DOHH2 (cell line): ENCODE measurements at regions not wholly inside any gene's neighbourhood (a gene's known extent, or its start where the extent isn't known, plus 50 kb on each side); places are given as distances from the start of the nearest gene placed in this dataset.
"Not testable (repeated sequence)": the region's sequence is repeated elsewhere in the genome, so short reads cannot be mapped to it uniquely, and the experiment has no call there.

Experiments
- H3F3A ChIP-seq: fragments of 200-600 bp; sonication (generic), shearing (Covaris generic); 2 replicates; pipeline ENCODE4 v1.6.0; 2016; ENCODE audit warnings: antibody characterized with exemption, mild to moderate bottlenecking; ENCODE audit not compliant: control insufficient read depth, insufficient read depth
- H3K27ac ChIP-seq: fragments of 200-600 bp; sonication (generic); 2 replicates; pipeline ENCODE4 v1.5.1; 2014; ENCODE audit warnings: low read depth, mild to moderate bottlenecking, low read length, moderate library complexity
- H3K27me3 ChIP-seq: fragments of 200-600 bp; sonication (generic); 2 replicates; pipeline ENCODE4 v1.6.1; 2014; ENCODE audit warnings: mild to moderate bottlenecking, low read length, mixed read lengths; ENCODE audit not compliant: control insufficient read depth
- H3K36me3 ChIP-seq: fragments of 200-600 bp; sonication (generic); 2 replicates; pipeline ENCODE4 v1.6.1; 2014; ENCODE audit warnings: mild to moderate bottlenecking, low read length, moderate library complexity, mixed read lengths; ENCODE audit not compliant: control insufficient read depth
- H3K4me1 ChIP-seq: fragments of 200-600 bp; sonication (generic); 2 replicates; pipeline ENCODE4 v1.6.1; 2014; ENCODE audit warnings: mild to moderate bottlenecking, low read length, mixed read lengths; ENCODE audit not compliant: control insufficient read depth
- H3K4me2 ChIP-seq: fragments of 200-600 bp; sonication (generic); 2 replicates; pipeline ENCODE4 v1.6.0; 2014; ENCODE audit warnings: mild to moderate bottlenecking, low read length, moderate library complexity
- H3K4me3 ChIP-seq: fragments of 200-600 bp; sonication (generic); 2 replicates; pipeline ENCODE4 v1.5.1; 2014; ENCODE audit warnings: mild to moderate bottlenecking, low read length, mixed read lengths
- H3K79me2 ChIP-seq: fragments of 200-600 bp; sonication (generic); 2 replicates; pipeline ENCODE4 v1.6.1; 2014; ENCODE audit warnings: mild to moderate bottlenecking, low read length, mixed read lengths; ENCODE audit not compliant: control insufficient read depth
- H3K9me2 ChIP-seq: fragments of 200-600 bp; sonication (generic); replicated peaks from 2 replicates; pipeline ENCODE4 v1.6.1; 2014; ENCODE audit warnings: mild to moderate bottlenecking, low read length, mixed read lengths; ENCODE audit not compliant: control insufficient read depth
- H3K9me3 ChIP-seq: fragments of 200-600 bp; sonication (generic); 2 replicates; pipeline ENCODE4 v1.6.1; 2014; ENCODE audit warnings: antibody characterized with exemption, low read length, mixed read lengths; ENCODE audit not compliant: control insufficient read depth, insufficient read depth
- H4K20me1 ChIP-seq: fragments of 200-600 bp; sonication (generic); 2 replicates; pipeline ENCODE4 v1.6.0; 2014; ENCODE audit warnings: low read depth, mild to moderate bottlenecking, antibody characterized with exemption, low read length, moderate library complexity; ENCODE audit not compliant: control insufficient read depth, insufficient read depth
- EZH2phosphoT487 ChIP-seq: fragments of 200-600 bp; sonication (generic); IDR thresholded peaks from 2 replicates; pipeline ENCODE4 v1.6.1; 2017; ENCODE audit warnings: borderline replicate concordance, mild to moderate bottlenecking, antibody characterized with exemption, low read length, moderate library complexity, mixed read lengths
- TF ChIP-seq, protein P1 (sequence below): fragments of 200-600 bp; sonication (generic); IDR thresholded peaks from one replicate; pipeline ENCODE4 v1.5.1; 2014; ENCODE audit warnings: antibody characterized with exemption, mild to moderate bottlenecking, low read depth, low read length; ENCODE audit not compliant: poor library complexity, severe bottlenecking

- no peaks in the 10 kb centered on the region for H3K4me1 ChIP-seq
- TF ChIP-seq, protein P1, sequence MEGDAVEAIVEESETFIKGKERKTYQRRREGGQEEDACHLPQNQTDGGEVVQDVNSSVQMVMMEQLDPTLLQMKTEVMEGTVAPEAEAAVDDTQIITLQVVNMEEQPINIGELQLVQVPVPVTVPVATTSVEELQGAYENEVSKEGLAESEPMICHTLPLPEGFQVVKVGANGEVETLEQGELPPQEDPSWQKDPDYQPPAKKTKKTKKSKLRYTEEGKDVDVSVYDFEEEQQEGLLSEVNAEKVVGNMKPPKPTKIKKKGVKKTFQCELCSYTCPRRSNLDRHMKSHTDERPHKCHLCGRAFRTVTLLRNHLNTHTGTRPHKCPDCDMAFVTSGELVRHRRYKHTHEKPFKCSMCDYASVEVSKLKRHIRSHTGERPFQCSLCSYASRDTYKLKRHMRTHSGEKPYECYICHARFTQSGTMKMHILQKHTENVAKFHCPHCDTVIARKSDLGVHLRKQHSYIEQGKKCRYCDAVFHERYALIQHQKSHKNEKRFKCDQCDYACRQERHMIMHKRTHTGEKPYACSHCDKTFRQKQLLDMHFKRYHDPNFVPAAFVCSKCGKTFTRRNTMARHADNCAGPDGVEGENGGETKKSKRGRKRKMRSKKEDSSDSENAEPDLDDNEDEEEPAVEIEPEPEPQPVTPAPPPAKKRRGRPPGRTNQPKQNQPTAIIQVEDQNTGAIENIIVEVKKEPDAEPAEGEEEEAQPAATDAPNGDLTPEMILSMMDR = no peak
- no peak for TF ChIP-seq EZH2phosphoT487
- no peaks in the 10 kb centered on the region for H4K20me1 ChIP-seq
- no peaks in the 10 kb centered on the region for H3F3A ChIP-seq
- no peaks in the 10 kb centered on the region for H3K9me3 ChIP-seq
- H3K4me2 ChIP-seq = no peak overlapping the region
- H3K4me3 ChIP-seq = no peak overlapping the region
- no peaks in the 10 kb centered on the region for H3K27me3 ChIP-seq
- H3K9me2 ChIP-seq = no peaks in the 10 kb centered on the region
- H3K36me3 ChIP-seq = no peaks in the 10 kb centered on the region
- H3K79me2 ChIP-seq = no peaks in the 10 kb centered on the region
- H3K27ac ChIP-seq = no peak overlapping the region
Measured at GRCh38 chr4:64747919-64748715, 338.9 kb upstream of the TECRL start.

DNA sequence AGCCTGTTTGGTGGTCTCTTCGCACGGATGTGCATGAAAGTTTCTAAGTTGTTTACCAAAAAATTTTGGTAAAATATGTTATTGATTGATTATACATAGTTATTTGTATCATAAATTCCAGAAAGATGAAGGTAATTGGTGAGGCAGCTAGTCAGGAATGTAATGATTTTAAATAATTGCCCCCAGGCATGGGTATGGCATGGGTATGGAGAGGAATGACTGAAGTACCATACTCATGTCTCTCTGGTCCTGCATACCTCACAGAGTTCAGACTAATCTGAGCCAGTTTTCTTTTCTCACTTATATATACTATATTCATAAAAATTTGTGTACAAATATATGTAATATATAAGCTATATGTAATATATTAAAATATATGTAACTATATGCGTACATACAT lies 329.0 kb upstream of the TECRL start:
- H3K9me3 ChIP-seq = no peaks in the 10 kb centered on the region
- no peak overlapping the region for H3K4me2 ChIP-seq
- H3K36me3 ChIP-seq = no peaks in the 10 kb centered on the region
- H3K4me1 ChIP-seq = no peaks in the 10 kb centered on the region
- H3K27ac ChIP-seq = no peak overlapping the region
- no peak overlapping the region for H3K4me3 ChIP-seq
- no peaks in the 10 kb centered on the region for H4K20me1 ChIP-seq
- H3K9me2 ChIP-seq = no peaks in the 10 kb centered on the region
- no peaks in the 10 kb centered on the region for H3K79me2 ChIP-seq
- no peaks in the 10 kb centered on the region for H3K27me3 ChIP-seq
- no peaks in the 10 kb centered on the region for H3F3A ChIP-seq
- no peak for TF ChIP-seq EZH2phosphoT487
- TF ChIP-seq, protein P1 = no peak

- H3K79me2 ChIP-seq, H3K27me3 ChIP-seq, H3K9me2 ChIP-seq, H3K4me3 ChIP-seq, H4K20me1 ChIP-seq, H3K4me2 ChIP-seq, H3K36me3 ChIP-seq, H3F3A ChIP-seq, H3K27ac ChIP-seq, H3K9me3 ChIP-seq, H3K4me1 ChIP-seq: not testable (repeated sequence)
Measured at GRCh38 chr4:64737854-64738138, 328.5 kb upstream of the TECRL start.

DNA sequence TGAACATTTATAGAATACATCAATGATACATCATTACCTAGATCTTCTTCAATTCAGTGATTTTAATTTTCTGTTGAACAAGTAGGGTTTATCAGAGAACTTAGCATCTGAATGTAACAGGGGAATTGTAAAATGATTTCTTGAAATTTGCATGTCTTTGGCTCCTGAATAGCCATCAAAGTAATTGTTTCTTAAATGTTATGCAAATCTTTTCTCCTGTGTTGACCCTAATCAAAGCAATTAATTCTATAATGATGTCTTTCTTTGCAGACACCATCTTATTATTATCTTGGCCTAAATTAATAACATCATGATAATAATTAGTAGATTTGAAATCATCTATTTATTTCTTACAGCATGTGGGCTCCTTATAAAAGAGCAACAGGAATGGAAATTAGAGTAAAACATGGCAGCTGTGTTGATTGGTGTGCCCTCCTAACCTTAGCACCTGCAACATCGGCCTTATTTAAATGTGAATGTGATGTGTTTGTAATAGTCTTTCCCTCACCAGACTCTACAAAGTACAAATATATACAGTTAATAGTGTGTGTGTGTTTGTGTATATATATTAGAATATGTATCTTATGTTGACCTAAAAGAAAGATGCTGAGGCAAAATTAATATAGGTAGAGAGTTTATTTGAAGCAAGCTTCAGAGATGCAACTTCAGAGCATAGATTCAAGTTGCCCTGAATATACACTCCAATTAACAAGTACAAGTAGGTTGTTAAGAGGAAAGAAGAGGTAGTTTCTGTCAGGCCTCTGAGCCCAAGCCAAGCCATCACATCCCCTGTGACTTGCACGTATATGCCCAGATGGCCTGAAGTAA lies 328.0 kb upstream of the TECRL start:
- TF ChIP-seq, protein P1 = no peak
- TF ChIP-seq EZH2phosphoT487 = no peak
- no peaks in the 10 kb centered on the region for H3K36me3 ChIP-seq
- H3K4me1 ChIP-seq = no peaks in the 10 kb centered on the region
- H3F3A ChIP-seq = no peaks in the 10 kb centered on the region
- no peak overlapping the region for H3K27ac ChIP-seq
- H3K9me3 ChIP-seq = no peaks in the 10 kb centered on the region
- no peak overlapping the region for H3K4me3 ChIP-seq
- no peak overlapping the region for H3K4me2 ChIP-seq
- no peaks in the 10 kb centered on the region for H3K79me2 ChIP-seq
- no peaks in the 10 kb centered on the region for H3K27me3 ChIP-seq
- H4K20me1 ChIP-seq = no peaks in the 10 kb centered on the region
- no peaks in the 10 kb centered on the region for H3K9me2 ChIP-seq
